ENCODE measurements at regions not wholly inside any gene's neighbourhood (a gene's known extent, or its start where the extent isn't known, plus 50 kb on each side); places are given as distances from the start of the nearest gene placed in this dataset.
"Not testable (repeated sequence)": the region's sequence is repeated elsewhere in the genome, so short reads cannot be mapped to it uniquely, and the experiment has no call there.

GRCh38 chr2:87505909-87506308 is 242.0 kb upstream of the PLGLB2 start:
- TF ChIP-seq CTCF, POLR2A (IDR thresholded peaks at IDR 0.05): not testable (repeated sequence)

Measured in right lobe of liver (tissue), 4 donors.